WTC11 (cell line): ENCODE measurements at regions not wholly inside any gene's neighbourhood (a gene's known extent, or its start where the extent isn't known, plus 50 kb on each side); places are given as distances from the start of the nearest gene placed in this dataset.

ENCODE experiments used
- ATAC-seq: fragments of 200-7000 bp; cut with Tn5 transposase; 2 replicates; pipeline ENCODE4 v1.10.0; 2021; ENCODE audit warnings: mild to moderate bottlenecking, moderate library complexity
- CTCF ChIA-PET: fragments of 300-600 bp; sonication (Branson Sonifier 250); formaldehyde crosslinking; loops from one replicate; lab custom pipeline; 2021; ENCODE audit warnings: antibody characterized with exemption; lab: Charles Lee
- POLR2A ChIA-PET: fragments of 350-600 bp; sonication (Branson Sonifier 250); formaldehyde crosslinking; loops from one replicate; lab custom pipeline; 2021; ENCODE audit warnings: antibody characterized with exemption; lab: Charles Lee
- DNase-seq: peaks from one replicate; pipeline ENCODE4 v3.0.0; 2021; ENCODE audit warnings: low spot score
- H3K27ac Mint-ChIP-seq: 2 replicates; pipeline ENCODE4 v1.8.0; 2021; ENCODE audit warnings: mixed read lengths
- H3K27me3 Mint-ChIP-seq: 2 replicates; pipeline ENCODE4 v1.8.0; 2021; ENCODE audit warnings: low read depth, mild to moderate bottlenecking, moderate library complexity, mixed read lengths
- H3K36me3 Mint-ChIP-seq: 2 replicates; pipeline ENCODE4 v1.8.0; 2021; ENCODE audit warnings: mixed read lengths
- H3K4me1 Mint-ChIP-seq: 2 replicates; pipeline ENCODE4 v1.8.0; 2022; ENCODE audit warnings: mixed read lengths
- H3K4me3 Mint-ChIP-seq: 2 replicates; pipeline ENCODE4 v1.8.0; 2021; ENCODE audit warnings: mild to moderate bottlenecking, moderate library complexity, mixed read lengths
- H3K9me3 Mint-ChIP-seq: 2 replicates; pipeline ENCODE4 v1.8.0; 2021; ENCODE audit warnings: mixed read lengths
- AR ChIP-seq: fragments of 250-450 bp; sonication (Bioruptor Pico); IDR thresholded peaks from 2 replicates; pipeline ENCODE4 v1.9.0; 2021; ENCODE audit warnings: mild to moderate bottlenecking
- CTCF ChIP-seq: fragments of 200-600 bp; IDR thresholded peaks from 2 replicates; pipeline ENCODE4 v1.8.0; 2022; ENCODE audit warnings: antibody characterized with exemption
- E2F5 ChIP-seq: sonication (generic); formaldehyde crosslinking; IDR thresholded peaks from 2 replicates; pipeline ENCODE4 v1.8.1; 2022; ENCODE audit warnings: mild to moderate bottlenecking, moderate library complexity, missing genetic modification reagents
- FOXJ3 ChIP-seq: sonication (generic); formaldehyde crosslinking; IDR thresholded peaks from 2 replicates; pipeline ENCODE4 v1.9.0; 2021; ENCODE audit warnings: missing genetic modification reagents, mild to moderate bottlenecking, borderline replicate concordance
- GABPB1 ChIP-seq: sonication (generic); formaldehyde crosslinking; IDR thresholded peaks from 2 replicates; pipeline ENCODE4 v1.8.1; 2023; ENCODE audit warnings: mild to moderate bottlenecking, missing genetic modification reagents
- MXD4 ChIP-seq: fragments of 250-450 bp; sonication (Bioruptor Pico); IDR thresholded peaks from 2 replicates; pipeline ENCODE4 v1.8.0; 2021; ENCODE audit warnings: mild to moderate bottlenecking, moderate library complexity, borderline replicate concordance
- PRDM15 ChIP-seq: sonication (generic); formaldehyde crosslinking; IDR thresholded peaks from 2 replicates; pipeline ENCODE4 v1.8.0; 2022; ENCODE audit warnings: missing genetic modification reagents
- ZBTB43 ChIP-seq: sonication (generic); formaldehyde crosslinking; IDR thresholded peaks from 2 replicates; pipeline ENCODE4 v1.8.1; 2023; ENCODE audit warnings: mild to moderate bottlenecking, missing genetic modification reagents

GRCh38 chr5:28855626-28856025 lies 1817.2 kb upstream of the CDH9 start:
- no peak for ATAC-seq

More at GRCh38 chr5:28855626-28856025, 1817.2 kb upstream of the CDH9 start:
- peaks cover 6% of the 10 kb centered on the region; the same call in 1 of the 2 replicates for H3K36me3 Mint-ChIP-seq
- H3K4me3 Mint-ChIP-seq: no peak overlapping the region
- H3K27me3 Mint-ChIP-seq: no peaks in the 10 kb centered on the region; the same call in 1 of the 2 replicates
- no peak overlapping the region for H3K27ac Mint-ChIP-seq
- TF ChIP-seq FOXJ3 (CRISPR knock-in tag) (no peak), MXD4 (CRISPR knock-in tag) (no peak), CTCF (no peak), ZBTB43 (CRISPR knock-in tag) (no peak), AR (no peak), PRDM15 (CRISPR knock-in tag) (no peak), E2F5 (CRISPR knock-in tag) (no peak), GABPB1 (CRISPR knock-in tag) (no peak)
- ChIA-PET POLR2A (no interaction called here), CTCF (no interaction called here)
- peaks cover 27% of the 10 kb centered on the region for H3K9me3 Mint-ChIP-seq
- no peak for DNase-seq
- no peaks in the 10 kb centered on the region for H3K4me1 Mint-ChIP-seq
